Osteoblast (primary cell): ENCODE measurements at regions not wholly inside any gene's neighbourhood (a gene's known extent, or its start where the extent isn't known, plus 50 kb on each side); places are given as distances from the start of the nearest gene placed in this dataset.

Experiments
- DNase-seq: peaks from one replicate; pipeline ENCODE4 v3.0.0; 2011; ENCODE audit warnings: low spot score, mixed read lengths; ENCODE audit not compliant: insufficient read length; ENCODE audit errors: missing footprints
- H2AFZ ChIP-seq: 2 replicates; pipeline ENCODE4 v1.6.0; 2011; ENCODE audit warnings: mild to moderate bottlenecking, low read length
- H3K27ac ChIP-seq: 2 replicates; pipeline ENCODE4 v1.5.1; 2011; ENCODE audit warnings: mild to moderate bottlenecking, low read depth, low read length, moderate library complexity
- H3K27me3 ChIP-seq: 2 replicates; pipeline ENCODE4 v1.6.0; 2012; ENCODE audit warnings: mild to moderate bottlenecking, control low read depth, inconsistent platforms, low read length, moderate library complexity; ENCODE audit not compliant: insufficient read depth
- H3K36me3 ChIP-seq: 2 replicates; pipeline ENCODE4 v1.5.1; 2011; ENCODE audit warnings: mild to moderate bottlenecking, low read length, control low read depth, moderate library complexity; ENCODE audit not compliant: insufficient read depth
- H3K4me1 ChIP-seq: 2 replicates; pipeline ENCODE4 v1.5.1; 2011; ENCODE audit warnings: mild to moderate bottlenecking, low read length, control low read depth, moderate library complexity; ENCODE audit not compliant: insufficient read depth
- H3K4me2 ChIP-seq: 2 replicates; pipeline ENCODE4 v1.6.0; 2011; ENCODE audit warnings: mild to moderate bottlenecking, low read length; ENCODE audit not compliant: insufficient read depth
- H3K4me3 ChIP-seq: fragments of 200-600 bp; sonication (generic); 3 replicates; pipeline ENCODE4 v1.5.1; 2012; ENCODE audit warnings: mild to moderate bottlenecking, low read length, inconsistent platforms; ENCODE audit not compliant: insufficient read depth
- H3K79me2 ChIP-seq: 2 replicates; pipeline ENCODE4 v1.6.0; 2012; ENCODE audit warnings: mild to moderate bottlenecking, low read length, control low read depth, inconsistent platforms; ENCODE audit not compliant: insufficient read depth
- H3K9me3 ChIP-seq: 2 replicates; pipeline ENCODE4 v1.5.1; 2011; ENCODE audit warnings: low read depth, low read length, control low read depth
- H4K20me1 ChIP-seq: 2 replicates; pipeline ENCODE4 v1.6.0; 2012; ENCODE audit warnings: mild to moderate bottlenecking, low read length, control low read depth; ENCODE audit not compliant: insufficient read depth
- CTCF ChIP-seq: IDR thresholded peaks from 2 replicates; pipeline ENCODE4 v1.5.1; 2011; ENCODE audit warnings: mild to moderate bottlenecking, low read depth, low read length, moderate library complexity; ENCODE audit errors: extremely low read depth

- Histone ChIP-seq H3K4me3 (no peak overlapping the region), H3K4me1 (no peaks in the 10 kb centered on the region), H3K9me3 (no peaks in the 10 kb centered on the region), H3K27ac (no peak overlapping the region), H3K36me3 (no peaks in the 10 kb centered on the region), H4K20me1 (no peaks in the 10 kb centered on the region), H3K79me2 (no peaks in the 10 kb centered on the region), H3K4me2 (no peak overlapping the region), H2AFZ (no peak overlapping the region), H3K27me3 (no peaks in the 10 kb centered on the region)
- no peak for DNase-seq
- no peak for TF ChIP-seq CTCF
These were observed 137.1 kb downstream of the CBLN2 start for GRCh38 chr18:72407048-72407447.

GRCh38 chr18:72391951-72392350 lies 152.2 kb downstream of the CBLN2 start:
- H3K9me3 ChIP-seq = no peaks in the 10 kb centered on the region
- no peaks in the 10 kb centered on the region for H3K4me1 ChIP-seq
- no peaks in the 10 kb centered on the region for H4K20me1 ChIP-seq
- no peaks in the 10 kb centered on the region for H3K79me2 ChIP-seq
- H3K4me2 ChIP-seq = no peak overlapping the region
- H2AFZ ChIP-seq = no peak overlapping the region
- no peaks in the 10 kb centered on the region for H3K27me3 ChIP-seq
- no peak for DNase-seq
- no peak overlapping the region for H3K27ac ChIP-seq
- no peaks in the 10 kb centered on the region for H3K36me3 ChIP-seq
- no peak overlapping the region for H3K4me3 ChIP-seq
- no peak for TF ChIP-seq CTCF

- Histone ChIP-seq H3K4me2 (no peak overlapping the region), H3K27ac (no peak overlapping the region), H2AFZ (no peak overlapping the region), H3K36me3 (no peaks in the 10 kb centered on the region), H3K9me3 (peaks cover 4% of the 10 kb centered on the region), H3K27me3 (no peaks in the 10 kb centered on the region), H3K4me3 (no peak overlapping the region), H3K79me2 (no peaks in the 10 kb centered on the region), H4K20me1 (no peaks in the 10 kb centered on the region), H3K4me1 (no peaks in the 10 kb centered on the region)
- no peak for DNase-seq
- TF ChIP-seq CTCF = no peak
These were observed 152.7 kb downstream of the CBLN2 start for GRCh38 chr18:72391427-72391826.

GRCh38 chr18:72378016-72378415 lies 166.1 kb downstream of the CBLN2 start:
- H2AFZ ChIP-seq = no peak overlapping the region
- H3K27me3 ChIP-seq = no peaks in the 10 kb centered on the region
- peaks cover 6% of the 10 kb centered on the region for H3K9me3 ChIP-seq
- no peaks in the 10 kb centered on the region for H4K20me1 ChIP-seq
- H3K27ac ChIP-seq = no peak overlapping the region
- no peak for TF ChIP-seq CTCF
- DNase-seq = no peak
- H3K36me3 ChIP-seq = no peaks in the 10 kb centered on the region
- H3K4me1 ChIP-seq = no peaks in the 10 kb centered on the region
- no peaks in the 10 kb centered on the region for H3K79me2 ChIP-seq
- no peak overlapping the region for H3K4me3 ChIP-seq
- H3K4me2 ChIP-seq = no peak overlapping the region
